GM12878 (cell line): ENCODE measurements at regions not wholly inside any gene's neighbourhood (a gene's known extent, or its start where the extent isn't known, plus 50 kb on each side); places are given as distances from the start of the nearest gene placed in this dataset.

Experiments
- ESRRA ChIP-seq: IDR thresholded peaks from 2 replicates; pipeline ENCODE4 v1.6.1; 2012; ENCODE audit warnings: mild to moderate bottlenecking, low read length, improper control_type of control experiment
- EZH2 ChIP-seq: IDR thresholded peaks from 2 replicates; pipeline ENCODE4 v1.6.1; 2012; ENCODE audit warnings: low read depth, mild to moderate bottlenecking, control low read depth, inconsistent platforms, low read length, borderline replicate concordance; ENCODE audit not compliant: control insufficient read depth
- FOXM1 ChIP-seq: IDR thresholded peaks from 2 replicates; pipeline ENCODE4 v1.6.1; 2012; ENCODE audit warnings: low read depth, mild to moderate bottlenecking, inconsistent platforms, low read length, moderate library complexity
- GABPA ChIP-seq: IDR thresholded peaks from 2 replicates; pipeline ENCODE4 v1.6.1; 2014; ENCODE audit warnings: antibody characterized with exemption, low read depth, mild to moderate bottlenecking, inconsistent platforms
- NKRF ChIP-seq: fragments of 450-650 bp; conservative IDR thresholded peaks from 2 replicates; pipeline ENCODE4 v1.6.1; 2017; ENCODE audit warnings: mild to moderate bottlenecking, moderate library complexity
- POLR2A ChIP-seq: IDR thresholded peaks from 2 replicates; pipeline ENCODE4 v1.6.1; 2011; ENCODE audit warnings: low read depth, mild to moderate bottlenecking, low read length
- SUZ12 ChIP-seq: fragments of 200-600 bp; sonication (generic); IDR thresholded peaks from one replicate; pipeline ENCODE4 v1.6.1; 2018; ENCODE audit warnings: antibody characterized with exemption, mild to moderate bottlenecking; ENCODE audit not compliant: unreplicated experiment
- USF2 ChIP-seq: IDR thresholded peaks from 2 replicates; pipeline ENCODE4 v1.6.1; 2011; ENCODE audit warnings: low read depth, low read length, improper control_type of control experiment, borderline replicate concordance
- ZBTB33 ChIP-seq: fragments of 450-650 bp; IDR thresholded peaks from 2 replicates; pipeline ENCODE4 v1.6.1; 2017; ENCODE audit warnings: mild to moderate bottlenecking

GRCh38 chr7:22564511-22565045 is 64.6 kb upstream of the STEAP1B start:
- TF ChIP-seq FOXM1 (no peak), NKRF (no peak), EZH2 (no peak), ESRRA (no peak), GABPA (no peak), POLR2A (no peak), USF2 (no peak), SUZ12 (no peak), ZBTB33 (no peak)
